ENCODE measurements at regions not wholly inside any gene's neighbourhood (a gene's known extent, or its start where the extent isn't known, plus 50 kb on each side); places are given as distances from the start of the nearest gene placed in this dataset.

- Histone ChIP-seq H3K27me3 (ENCODE audit: control insufficient read depth, insufficient read depth, low read length) (no peaks in the 10 kb centered on the region), H3K27ac (ENCODE audit: low read depth in 2 of 2, low read length in 2 of 2) (no peak overlapping the region), H3K9ac (ENCODE audit: low read length in 3 of 3) (no peak overlapping the region), H3K9me3 (ENCODE audit: control insufficient read depth in 2 of 3, insufficient read depth in 1 of 3, low read length in 3 of 3) (no peaks in the 10 kb centered on the region), H3K4me3 (ENCODE audit: low read length in 3 of 3) (no peak overlapping the region), H3K4me1 (ENCODE audit: control insufficient read depth in 2 of 3, insufficient read depth in 2 of 3, low read depth in 1 of 3, low read length in 3 of 3) (no peaks in the 10 kb centered on the region), H3K36me3 (ENCODE audit: control insufficient read depth in 2 of 3, insufficient read depth in 3 of 3, low read length in 3 of 3) (no peaks in the 10 kb centered on the region)
- FAIRE-seq, result no peak
- DNase-seq, result no peak
- TF ChIP-seq CTCF (IDR thresholded peaks at IDR 0.05; ENCODE audit: borderline replicate concordance, extremely low read depth, insufficient read depth), result no peak
- intact Hi-C loops (cut with DNase I), result no loop called here
These were observed 84.0 kb upstream of the JADE1 start for GRCh38 chr4:128725405-128726055.

GRCh38 chr4:128722911-128723310 lies 86.6 kb upstream of the JADE1 start:
- Histone ChIP-seq H3K36me3 (ENCODE audit: control insufficient read depth in 2 of 3, insufficient read depth in 3 of 3, low read length in 3 of 3) (no peaks in the 10 kb centered on the region), H3K9ac (ENCODE audit: low read length in 3 of 3) (no peak overlapping the region), H3K4me3 (ENCODE audit: low read length in 3 of 3) (no peak overlapping the region), H3K4me1 (ENCODE audit: control insufficient read depth in 2 of 3, insufficient read depth in 2 of 3, low read depth in 1 of 3, low read length in 3 of 3) (no peaks in the 10 kb centered on the region), H3K9me3 (ENCODE audit: control insufficient read depth in 2 of 3, insufficient read depth in 1 of 3, low read length in 3 of 3) (no peaks in the 10 kb centered on the region), H3K27me3 (ENCODE audit: control insufficient read depth, insufficient read depth, low read length) (no peaks in the 10 kb centered on the region), H3K27ac (ENCODE audit: low read depth in 2 of 2, low read length in 2 of 2) (no peak overlapping the region)
- intact Hi-C loops (cut with DNase I), result no loop called here
- no peak for TF ChIP-seq CTCF (IDR thresholded peaks at IDR 0.05; ENCODE audit: borderline replicate concordance, extremely low read depth, insufficient read depth)
- peak in 1 of 5 donors; percentile 2 for DNase-seq
- no peak for FAIRE-seq

- no peak for TF ChIP-seq CTCF (IDR thresholded peaks at IDR 0.05; ENCODE audit: borderline replicate concordance, extremely low read depth, insufficient read depth)
- Histone ChIP-seq H3K27ac (ENCODE audit: low read depth in 2 of 2, low read length in 2 of 2) (no peak overlapping the region), H3K27me3 (ENCODE audit: control insufficient read depth, insufficient read depth, low read length) (no peaks in the 10 kb centered on the region), H3K4me3 (ENCODE audit: low read length in 3 of 3) (no peak overlapping the region), H3K9ac (ENCODE audit: low read length in 3 of 3) (no peak overlapping the region), H3K9me3 (ENCODE audit: control insufficient read depth in 2 of 3, insufficient read depth in 1 of 3, low read length in 3 of 3) (no peaks in the 10 kb centered on the region), H3K4me1 (ENCODE audit: control insufficient read depth in 2 of 3, insufficient read depth in 2 of 3, low read depth in 1 of 3, low read length in 3 of 3) (no peaks in the 10 kb centered on the region), H3K36me3 (ENCODE audit: control insufficient read depth in 2 of 3, insufficient read depth in 3 of 3, low read length in 3 of 3) (no peaks in the 10 kb centered on the region)
- intact Hi-C loops (cut with DNase I), result no loop called here
- DNase-seq, result peak in 1 of 5 donors; percentile 8
- FAIRE-seq, result no peak
These were observed 87.6 kb upstream of the JADE1 start for GRCh38 chr4:128721896-128722295.

- intact Hi-C loops (cut with DNase I), result no loop called here
- H3K9me3 ChIP-seq (ENCODE audit: control insufficient read depth in 2 of 3, insufficient read depth in 1 of 3, low read length in 3 of 3), result no peaks in the 10 kb centered on the region
- FAIRE-seq (no peak), DNase-seq (no peak)
- no peaks in the 10 kb centered on the region for H3K27me3 ChIP-seq (ENCODE audit: control insufficient read depth, insufficient read depth, low read length)
- H3K4me1 ChIP-seq (ENCODE audit: control insufficient read depth in 2 of 3, insufficient read depth in 2 of 3, low read depth in 1 of 3, low read length in 3 of 3), result no peaks in the 10 kb centered on the region
- H3K9ac ChIP-seq (ENCODE audit: low read length in 3 of 3), result no peak overlapping the region
- H3K4me3 ChIP-seq (ENCODE audit: low read length in 3 of 3), result no peak overlapping the region
- no peaks in the 10 kb centered on the region for H3K36me3 ChIP-seq (ENCODE audit: control insufficient read depth in 2 of 3, insufficient read depth in 3 of 3, low read length in 3 of 3)
- TF ChIP-seq CTCF (IDR thresholded peaks at IDR 0.05; ENCODE audit: borderline replicate concordance, extremely low read depth, insufficient read depth), result no peak
- no peak overlapping the region for H3K27ac ChIP-seq (ENCODE audit: low read depth in 2 of 2, low read length in 2 of 2)
These were observed 89.2 kb upstream of the JADE1 start for GRCh38 chr4:128720270-128720669.
